ENCODE measurements at regions not wholly inside any gene's neighbourhood (a gene's known extent, or its start where the extent isn't known, plus 50 kb on each side); places are given as distances from the start of the nearest gene placed in this dataset.

- DNase-seq, result no peak
Measured at GRCh38 chr2:66850376-66850775, 415.5 kb downstream of the MEIS1 start.

DNA sequence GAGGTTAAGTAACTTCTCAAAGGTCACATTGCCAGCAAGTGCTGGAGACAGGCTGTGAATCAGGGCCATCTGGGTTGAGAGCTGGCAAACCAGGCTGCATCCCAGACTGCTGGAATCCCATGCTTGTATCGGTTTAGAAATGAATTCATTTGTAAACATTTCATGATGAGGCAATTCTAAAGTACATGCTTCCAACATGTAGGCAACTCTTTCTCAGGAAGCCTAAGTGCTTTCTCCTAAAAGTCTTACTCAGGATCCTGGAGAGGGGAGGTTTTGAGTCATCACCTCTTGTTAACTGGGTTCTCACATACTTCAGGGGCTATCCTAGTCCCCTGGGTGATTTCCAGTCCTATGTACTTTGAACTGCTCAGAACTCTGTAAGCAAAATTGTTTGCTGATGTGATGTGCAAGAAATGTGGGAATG is 416.5 kb downstream of the MEIS1 start:
- DNase-seq, result no peak

DNA sequence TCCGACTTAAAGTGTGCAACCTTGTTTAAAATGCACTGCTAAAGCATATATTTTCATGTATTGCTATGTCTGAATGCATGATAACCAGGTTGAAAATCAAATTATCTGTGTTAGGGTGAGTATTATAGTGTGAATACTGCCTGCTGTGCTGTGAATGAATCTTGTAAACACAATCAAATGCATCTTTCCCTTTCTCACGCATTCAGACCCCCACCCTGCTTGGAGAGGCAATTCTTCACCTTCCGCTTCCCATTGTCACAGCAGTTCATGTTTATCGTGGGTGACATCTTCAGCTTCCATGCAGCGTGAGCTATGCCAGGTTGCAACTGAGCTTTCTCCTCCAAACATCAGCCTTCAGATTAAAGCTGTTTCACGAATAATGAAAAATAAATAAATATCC is 418.0 kb downstream of the MEIS1 start:
- no peak for DNase-seq

DNA sequence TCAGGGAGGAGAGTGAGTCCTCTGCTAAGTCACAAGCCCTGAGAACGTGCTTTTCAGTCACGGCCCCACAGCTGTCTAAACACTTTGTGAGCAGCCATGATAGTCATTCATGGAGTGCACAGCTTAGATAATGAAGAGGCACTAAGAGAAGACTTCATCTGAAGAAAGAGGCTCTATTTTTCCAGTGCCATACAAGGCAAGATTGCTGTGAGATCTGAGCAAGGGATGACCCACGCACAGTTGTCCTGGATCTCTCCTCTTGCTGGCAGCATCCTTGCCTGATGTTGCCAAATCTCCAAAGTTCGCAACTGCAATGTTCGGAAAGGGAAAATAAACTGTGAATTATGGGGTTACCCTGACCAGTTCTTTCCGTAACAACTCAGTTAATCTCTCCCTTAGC is 418.7 kb downstream of the MEIS1 start:
- DNase-seq, result no peak

DNA sequence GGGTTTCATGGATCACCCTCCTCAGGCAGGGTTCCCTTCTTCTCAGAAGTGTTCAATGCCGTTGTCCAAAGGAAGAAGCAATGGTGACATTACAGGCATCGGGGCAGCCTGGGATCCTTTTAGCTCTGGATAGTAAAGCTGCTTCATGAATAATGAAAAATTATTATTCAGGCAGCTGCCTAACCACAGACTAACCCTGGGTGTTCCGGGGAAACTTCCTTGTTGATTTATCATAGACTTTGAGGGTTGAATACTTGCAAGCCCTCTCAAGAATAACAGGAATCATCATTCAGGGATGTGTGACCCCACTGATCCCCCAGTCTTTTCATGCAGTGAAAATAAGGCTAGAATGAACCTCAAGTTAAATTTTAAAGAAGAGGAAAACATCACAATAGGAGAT is 419.4 kb downstream of the MEIS1 start:
- DNase-seq, result peak; percentile 2

- no peak for DNase-seq
Measured at GRCh38 chr2:66862885-66863650, 428.1 kb downstream of the MEIS1 start.

- no peak for DNase-seq
Measured at GRCh38 chr2:66865161-66865560, 430.2 kb downstream of the MEIS1 start.

DNA sequence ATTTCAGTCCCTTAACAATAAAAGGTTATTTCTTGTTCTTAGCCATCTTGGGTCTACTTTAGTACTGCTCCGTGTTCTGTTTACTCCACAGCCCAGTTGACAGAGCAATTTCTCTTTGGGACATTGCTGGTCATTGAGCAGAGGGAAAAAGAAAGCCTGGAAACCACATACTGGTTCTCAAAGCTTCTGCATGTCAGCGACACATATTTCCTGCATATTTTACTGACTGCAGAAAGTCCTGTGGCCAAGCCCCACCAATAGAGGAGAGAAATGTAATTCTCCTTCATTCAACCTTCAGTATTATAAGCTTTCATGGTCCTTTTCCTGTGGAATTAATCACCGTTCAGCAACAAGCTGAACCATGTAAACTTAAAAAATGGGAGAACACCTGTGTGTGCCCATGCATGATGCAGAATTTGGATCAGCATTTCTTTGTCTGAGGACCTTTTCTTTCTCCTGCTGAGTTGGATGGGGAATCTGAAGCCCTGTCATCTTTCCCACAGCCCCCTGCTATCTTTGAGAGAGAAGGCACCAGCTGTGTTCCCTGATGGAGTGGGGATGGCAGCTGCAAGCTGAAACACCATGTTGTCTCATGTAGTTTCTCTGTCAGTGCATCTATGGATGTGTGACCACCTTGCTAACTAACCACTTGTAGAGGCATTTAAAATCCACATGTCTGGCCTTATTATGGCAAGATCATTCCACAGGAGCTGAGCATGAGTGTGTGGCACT is 431.6 kb downstream of the MEIS1 start:
- no peak for DNase-seq

DNA sequence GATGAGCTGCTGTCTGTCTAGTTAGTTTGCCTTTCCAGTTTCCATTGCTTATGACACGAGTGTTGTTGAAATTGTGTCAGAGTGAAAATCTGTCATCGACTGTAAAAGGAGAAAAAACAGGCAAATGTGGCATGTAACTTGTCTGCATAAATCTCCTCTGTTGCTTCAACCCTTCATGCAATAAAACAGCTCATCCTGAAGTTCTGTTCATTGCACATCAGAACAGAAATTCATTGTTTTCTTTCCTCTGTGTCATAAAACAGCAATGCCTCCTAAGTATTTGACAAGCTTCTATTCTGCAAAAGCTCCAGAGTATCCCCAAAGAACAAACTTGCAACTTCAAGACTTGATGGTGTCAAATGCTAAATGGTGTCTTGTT is 432.1 kb downstream of the MEIS1 start:
- no peak for DNase-seq

DNA sequence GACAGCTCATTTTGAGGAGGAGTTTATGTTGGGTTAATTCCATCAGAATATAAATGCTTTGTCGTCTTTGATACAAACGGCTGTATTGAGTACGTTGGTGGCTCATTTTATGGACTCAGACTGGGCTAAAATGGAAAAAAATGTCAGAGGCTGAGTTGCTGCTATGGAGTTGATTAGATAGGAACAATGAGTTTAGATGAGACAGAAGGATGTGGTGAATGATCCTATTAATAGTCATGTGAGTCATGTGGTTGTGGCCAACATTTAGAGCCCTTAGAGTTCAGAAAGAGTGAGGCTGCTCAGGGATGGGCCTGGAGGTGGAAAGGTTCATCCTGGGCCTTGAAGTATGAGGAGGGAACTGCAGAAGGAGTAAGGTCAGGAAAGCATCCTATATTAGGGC is 434.2 kb downstream of the MEIS1 start:
- peak; percentile 27 for DNase-seq

- no peak for DNase-seq
Measured at GRCh38 chr2:66872081-66872985, 437.4 kb downstream of the MEIS1 start.

GRCh38 chr2:66872986-66873754 is 438.2 kb downstream of the MEIS1 start:
- DNase-seq, result no peak

DNA sequence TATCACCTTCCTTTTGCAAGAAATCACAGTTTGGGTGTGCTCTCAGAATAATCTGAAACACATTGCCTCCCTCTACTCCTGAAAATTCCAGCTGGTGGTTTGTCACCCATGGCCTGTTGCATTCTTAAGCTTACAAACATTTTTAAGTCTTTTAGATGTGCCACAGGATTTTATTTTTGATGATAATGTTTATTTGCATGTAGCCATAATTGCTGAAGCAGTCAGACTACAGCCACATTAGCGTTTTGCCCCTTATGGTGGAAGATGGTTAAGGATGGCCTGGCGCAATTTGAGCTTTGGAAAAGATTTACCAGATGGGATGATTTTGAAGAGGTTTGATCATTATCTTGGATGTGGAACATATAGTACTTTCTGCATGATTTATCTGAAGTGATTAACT is 439.5 kb downstream of the MEIS1 start:
- no peak for DNase-seq

- no peak for DNase-seq
Measured at GRCh38 chr2:66875941-66876462, 441.1 kb downstream of the MEIS1 start.

GRCh38 chr2:66885775-66886383 is 451.0 kb downstream of the MEIS1 start:
- no peak for DNase-seq

DNA sequence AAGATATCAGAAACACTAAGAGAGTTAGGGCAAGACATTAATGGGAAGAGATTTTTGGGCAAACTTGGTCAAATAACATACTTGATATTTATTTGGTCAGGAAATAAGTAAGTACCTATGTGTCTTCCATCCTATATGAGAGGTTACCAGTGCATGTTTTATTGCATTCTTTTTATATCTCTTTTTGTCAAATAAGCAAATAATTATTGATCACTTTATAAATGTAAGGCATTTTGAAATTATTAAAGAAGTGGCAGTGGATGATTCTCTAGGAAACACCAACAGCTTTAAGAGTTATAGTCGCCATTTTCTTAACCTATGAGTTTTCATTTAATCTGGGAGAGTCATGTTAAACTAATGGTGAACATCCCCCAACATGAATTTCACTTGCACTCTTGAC is 453.3 kb downstream of the MEIS1 start:
- no peak for DNase-seq

DNA sequence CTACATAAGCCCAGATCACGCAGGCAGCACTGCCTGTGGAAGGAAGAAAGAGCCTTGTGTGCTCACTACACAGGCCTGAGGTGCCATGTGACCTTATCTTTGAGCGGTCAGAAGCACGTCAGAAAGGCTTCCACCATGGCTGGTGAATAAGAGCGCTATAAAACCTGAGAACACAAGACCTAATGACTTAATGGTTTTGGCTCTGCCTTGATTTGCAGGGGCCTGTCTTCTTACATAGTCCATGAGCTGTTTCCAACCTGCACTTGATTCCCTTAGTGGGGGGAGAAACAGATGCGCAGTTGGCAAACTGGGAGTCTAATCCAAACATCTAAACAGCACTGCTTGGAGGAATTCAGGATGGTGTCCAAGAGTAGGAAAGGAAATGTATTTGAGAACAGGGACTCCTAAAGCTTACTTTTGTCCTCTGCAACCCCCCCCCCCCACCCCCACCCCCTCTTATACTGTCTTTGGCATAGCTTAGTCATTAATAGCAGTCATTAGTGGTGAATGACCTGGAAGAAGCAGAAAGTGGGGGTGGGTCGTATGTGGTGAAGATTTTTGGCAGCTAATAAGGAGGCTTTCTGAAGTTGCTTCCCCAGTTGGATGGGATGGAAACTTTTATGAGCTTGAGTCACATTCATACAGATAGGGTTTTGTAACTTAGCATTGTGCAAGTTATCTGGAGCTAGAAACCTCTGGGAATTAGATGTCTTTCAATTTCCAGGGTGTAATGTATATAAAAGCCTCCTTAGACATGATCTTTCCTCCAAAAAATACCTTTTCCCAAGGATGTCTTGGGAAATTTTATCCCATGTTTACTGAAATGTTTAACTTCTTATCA is 454.1 kb downstream of the MEIS1 start:
- no peak for DNase-seq

DNA sequence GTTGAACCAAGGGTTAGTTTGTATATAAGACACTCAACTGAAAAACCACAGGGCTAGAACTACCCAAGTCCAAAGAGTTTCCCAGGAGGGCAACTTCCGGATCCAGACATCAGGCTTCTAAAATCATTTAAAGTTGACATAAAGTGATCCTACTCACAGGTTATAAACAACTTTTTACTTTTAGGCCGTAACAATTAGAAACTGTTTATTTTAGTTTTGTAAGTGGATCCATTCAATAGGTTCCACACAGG is 454.6 kb downstream of the MEIS1 start:
- DNase-seq, result no peak

GRCh38 chr2:66890166-66890742 is 455.3 kb downstream of the MEIS1 start:
- no peak for DNase-seq

DNA sequence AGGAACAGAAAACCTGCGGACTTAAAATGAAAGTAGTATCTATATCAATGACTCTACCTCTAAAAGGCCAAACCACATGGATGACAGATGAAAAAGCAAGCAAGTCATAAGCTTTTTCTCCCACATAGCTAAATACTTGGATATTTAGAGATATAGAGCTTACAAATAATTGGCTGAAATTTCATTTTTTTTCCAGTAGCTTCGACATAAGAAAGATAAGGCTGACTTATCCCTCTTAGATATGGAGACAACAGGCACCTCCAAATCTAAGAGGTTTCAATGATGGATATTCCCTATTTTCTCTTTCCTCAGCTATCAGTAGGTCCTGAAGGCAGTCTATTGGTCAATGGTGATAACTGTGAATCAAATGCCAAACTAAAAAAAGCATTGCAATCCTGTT is 460.3 kb downstream of the MEIS1 start:
- no peak for DNase-seq

- DNase-seq, result no peak
Measured at GRCh38 chr2:66896131-66896530, 461.2 kb downstream of the MEIS1 start.
